Activated CD8-positive, alpha-beta memory T cell treated with anti-CD3 and anti-CD28 coated beads for 48 hours (primary cell): ENCODE measurements at regions not wholly inside any gene's neighbourhood (a gene's known extent, or its start where the extent isn't known, plus 50 kb on each side); places are given as distances from the start of the nearest gene placed in this dataset.

Source experiments
- DNase-seq, 3 experiments: peaks; one replicate each; pipeline ENCODE4 v3.0.0-alpha.2; 2020; ENCODE audit warnings: low read depth in 2 of 3, low spot score in 2 of 3

DNA sequence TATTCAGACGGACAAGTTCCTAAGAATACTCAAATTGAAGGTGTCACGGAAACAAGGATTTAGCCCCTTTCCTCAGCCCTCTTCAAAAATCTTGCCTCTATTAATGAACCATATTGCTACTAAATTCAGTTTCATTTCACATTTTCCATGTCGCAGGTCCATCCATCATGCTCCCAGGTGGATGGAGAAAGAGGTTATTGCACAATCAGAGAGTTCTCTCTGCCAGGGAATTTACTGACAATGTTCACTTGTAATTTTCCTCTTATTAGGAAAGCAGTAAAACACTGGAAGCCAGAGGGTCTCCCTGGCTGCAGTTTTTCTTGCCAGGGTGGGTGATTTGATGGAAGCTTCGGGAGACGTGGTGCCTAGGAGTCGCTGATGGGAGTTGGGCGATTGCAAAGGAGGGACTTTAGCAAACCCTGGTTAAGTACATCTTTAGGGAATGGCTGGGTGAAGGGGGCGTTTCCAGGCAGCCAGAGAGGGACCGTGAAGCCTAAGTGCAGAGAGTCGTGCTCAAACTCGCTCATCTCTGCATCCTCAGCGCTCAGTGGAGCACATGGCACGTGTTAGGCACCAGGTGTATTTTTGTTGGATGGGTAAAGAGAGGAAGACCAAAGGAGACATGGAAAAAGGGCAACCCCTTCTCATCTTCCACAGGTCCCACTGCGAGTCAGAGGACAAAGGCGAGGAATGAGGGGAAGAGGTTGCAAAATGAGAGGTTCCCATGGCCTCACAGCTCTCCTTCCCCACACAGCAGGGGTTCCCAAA, 321.9 kb upstream of the CDH4 start:
- DNase-seq, result no peak

DNA sequence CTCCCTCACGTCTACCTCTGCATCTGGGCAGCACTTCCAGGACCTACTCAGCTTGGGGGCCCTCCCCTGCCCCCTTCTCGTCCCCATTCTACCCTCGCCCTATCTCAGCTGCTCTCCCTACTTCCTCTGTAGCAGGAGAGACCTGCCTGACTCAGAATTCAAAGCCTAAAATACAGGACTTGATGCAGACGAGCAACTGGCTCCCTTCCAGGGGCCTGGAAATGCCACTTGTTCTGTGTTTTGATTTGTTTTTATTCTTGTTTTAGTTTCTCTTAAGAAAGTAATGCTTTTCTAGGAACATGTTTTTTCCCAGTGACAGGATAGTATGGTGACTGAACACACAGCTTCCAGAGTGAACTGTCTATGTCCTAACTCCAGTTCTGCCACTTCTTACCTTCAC, 320.4 kb upstream of the CDH4 start:
- DNase-seq, result no peak

DNA sequence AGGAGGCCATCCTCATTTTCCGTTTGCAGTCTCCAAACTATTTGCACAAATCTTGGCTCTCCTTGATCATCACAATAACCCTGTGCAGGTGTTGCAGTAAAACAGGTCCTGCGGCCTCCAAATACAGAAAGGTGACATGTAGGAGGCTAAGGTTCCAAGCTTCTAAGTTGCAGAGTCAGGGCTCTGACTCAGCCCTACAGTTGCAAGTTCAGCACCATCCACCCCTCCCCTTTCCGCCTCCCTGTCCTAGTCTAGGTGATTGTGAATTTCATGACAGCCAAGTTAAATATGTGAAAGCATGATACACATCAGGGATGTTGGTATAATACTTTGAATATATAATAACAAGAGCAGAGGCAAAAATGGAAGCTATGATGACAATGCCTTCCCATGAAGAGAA, 317.3 kb upstream of the CDH4 start:
- DNase-seq, result no peak

DNA sequence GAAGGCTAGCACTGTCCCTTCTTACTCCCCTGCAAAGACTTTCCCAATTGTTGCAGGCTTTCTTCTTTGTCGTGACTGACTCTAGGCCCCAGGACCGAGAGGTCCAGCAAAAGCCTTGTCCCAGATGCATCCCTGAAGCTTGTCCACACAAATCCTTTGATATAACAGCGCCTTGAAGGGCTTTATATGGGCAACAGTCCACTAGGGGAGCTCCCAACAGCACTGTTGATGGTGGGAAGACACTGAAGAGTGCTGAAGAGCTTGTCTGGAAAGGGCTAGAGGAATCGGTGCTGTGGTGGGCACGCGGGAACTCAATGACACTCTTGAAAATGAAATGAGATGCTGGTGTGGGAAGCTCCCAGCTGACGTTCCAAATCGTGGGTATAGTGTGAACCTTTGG, 316.1 kb upstream of the CDH4 start:
- no peak for DNase-seq

DNA sequence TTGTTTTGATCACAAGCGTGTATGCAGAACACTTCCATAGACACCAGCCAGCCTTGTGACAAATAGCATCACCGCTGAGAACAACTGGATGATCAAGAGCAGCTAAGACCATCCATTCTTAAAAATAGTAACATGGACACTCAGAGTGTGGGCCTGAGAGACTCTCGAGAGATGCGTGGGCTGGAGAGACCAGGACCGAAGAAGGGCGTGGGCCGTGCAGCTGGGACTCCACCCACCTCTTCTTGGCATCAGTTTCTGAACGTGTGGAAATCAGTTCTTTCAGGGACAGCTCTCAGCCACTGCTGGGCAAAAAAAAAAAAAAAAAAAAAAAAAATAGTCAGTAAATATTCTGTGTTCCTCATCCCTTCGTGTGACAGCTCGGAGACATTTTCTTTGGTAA, 314.5 kb upstream of the CDH4 start:
- no peak for DNase-seq

DNA sequence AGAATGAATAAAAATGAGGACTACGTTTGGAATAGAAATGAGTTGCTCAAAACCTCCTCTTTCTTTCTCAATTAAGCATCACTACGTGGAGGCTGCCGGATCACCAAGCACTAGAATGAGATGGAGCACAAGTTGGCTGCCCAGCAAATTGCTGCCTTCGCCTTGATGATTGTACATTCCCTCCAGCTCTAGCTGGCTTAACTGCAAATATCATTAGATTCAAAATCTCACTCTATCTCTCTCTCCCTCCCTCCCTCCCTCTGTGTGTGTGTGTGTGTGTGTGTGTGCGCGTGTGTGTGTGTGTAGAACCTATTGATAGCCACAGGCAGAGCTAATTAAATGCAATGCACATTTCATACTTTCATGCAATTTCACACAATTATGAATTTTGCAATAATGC, 310.7 kb upstream of the CDH4 start:
- no peak for DNase-seq

DNA sequence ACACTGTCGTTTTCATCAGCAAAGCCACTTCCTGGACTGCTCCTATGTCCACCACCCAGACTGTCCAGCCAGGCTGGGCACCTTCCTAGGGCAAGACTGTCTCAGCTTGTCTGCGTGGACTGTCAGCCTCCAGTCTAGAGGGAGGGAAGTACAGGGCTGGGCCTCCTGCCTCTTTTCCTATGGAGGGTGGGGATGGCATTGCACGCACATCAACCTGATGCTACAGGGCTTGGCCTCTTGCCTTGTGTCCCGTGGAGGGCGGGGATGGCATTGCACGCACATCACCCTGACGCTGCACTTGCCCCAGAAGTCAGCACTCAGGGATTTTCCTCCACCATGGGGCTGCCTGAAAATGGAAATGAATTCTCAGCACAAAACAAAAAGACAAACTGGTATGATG, 304.2 kb upstream of the CDH4 start:
- DNase-seq, result no peak

DNA sequence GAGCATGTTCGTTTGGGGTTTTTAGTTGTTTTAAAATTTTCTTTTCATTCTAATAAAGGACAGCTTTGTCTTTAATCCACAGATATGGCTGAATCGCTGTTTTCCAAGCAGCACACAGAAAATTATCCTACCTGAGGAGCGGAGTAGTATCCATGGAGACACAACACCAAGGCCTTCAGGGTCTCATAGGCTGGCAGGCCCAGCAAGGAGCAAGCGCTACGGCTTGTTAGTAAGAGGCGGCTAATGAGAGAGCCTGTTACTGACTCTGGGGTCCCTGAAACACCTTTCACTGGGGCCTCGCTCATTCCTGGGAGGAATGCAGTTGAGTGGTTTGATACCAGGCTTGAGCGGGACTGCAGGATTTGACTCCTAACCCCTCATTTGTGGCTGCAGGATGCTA, 303.8 kb upstream of the CDH4 start:
- DNase-seq, result no peak

DNA sequence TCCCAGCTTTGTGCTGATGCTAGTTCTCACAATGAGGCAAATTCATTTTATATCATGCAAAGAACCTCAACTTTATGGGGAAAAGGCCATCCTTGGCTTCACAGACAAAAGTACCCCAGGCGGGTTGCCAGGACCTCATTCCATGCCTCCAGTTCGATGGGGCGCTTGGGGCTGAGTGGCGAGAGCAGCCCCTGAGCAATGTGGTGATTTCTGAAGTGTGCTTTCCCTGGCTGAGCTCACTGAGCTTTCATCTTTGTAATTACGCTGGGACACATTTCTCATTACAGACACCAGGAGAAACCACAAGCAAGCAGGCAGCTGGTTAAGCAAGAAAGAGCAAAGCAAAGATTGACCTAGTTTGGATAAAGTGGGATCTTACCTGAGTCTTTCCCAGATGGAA, 301.5 kb upstream of the CDH4 start:
- DNase-seq, result no peak

DNA sequence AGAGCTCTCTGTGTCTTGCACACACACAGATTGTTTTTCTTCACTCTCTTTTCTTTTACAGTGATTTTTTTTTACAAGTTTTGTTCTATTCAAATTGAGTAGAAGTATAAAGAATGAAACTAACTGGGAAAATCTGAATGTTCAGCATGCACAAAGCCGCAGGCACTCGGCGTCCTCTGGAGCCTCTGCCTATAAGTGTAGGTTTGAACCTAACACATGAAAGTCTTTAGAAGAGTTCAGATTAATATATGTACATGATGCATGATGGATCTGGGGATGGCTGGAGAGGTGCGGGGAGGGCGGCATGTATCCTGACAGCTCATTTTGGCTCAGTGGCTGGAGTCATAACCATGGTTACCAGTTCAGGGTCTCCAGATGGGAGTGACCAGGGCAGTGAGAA, 301.1 kb upstream of the CDH4 start:
- no peak for DNase-seq

DNA sequence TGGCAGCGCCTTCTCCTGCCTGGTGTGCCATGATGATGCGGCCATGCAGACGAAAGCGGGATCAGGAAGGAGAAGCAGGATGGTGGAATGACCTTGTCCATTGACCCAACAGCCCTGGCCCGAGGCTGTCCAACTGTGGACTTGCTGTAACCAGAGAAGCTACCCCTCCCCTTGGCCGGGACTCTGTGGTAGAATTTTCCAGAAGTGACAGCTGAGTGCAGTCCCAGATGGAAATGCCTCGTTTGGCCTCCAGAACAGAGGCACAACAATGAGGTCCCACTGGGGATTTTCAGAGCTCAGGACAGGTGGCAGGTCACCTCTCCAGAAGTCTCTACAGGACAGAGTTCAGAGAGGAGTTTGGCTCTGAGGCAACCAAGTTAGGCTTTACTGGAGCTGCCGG, 299.2 kb upstream of the CDH4 start:
- DNase-seq, result no peak

DNA sequence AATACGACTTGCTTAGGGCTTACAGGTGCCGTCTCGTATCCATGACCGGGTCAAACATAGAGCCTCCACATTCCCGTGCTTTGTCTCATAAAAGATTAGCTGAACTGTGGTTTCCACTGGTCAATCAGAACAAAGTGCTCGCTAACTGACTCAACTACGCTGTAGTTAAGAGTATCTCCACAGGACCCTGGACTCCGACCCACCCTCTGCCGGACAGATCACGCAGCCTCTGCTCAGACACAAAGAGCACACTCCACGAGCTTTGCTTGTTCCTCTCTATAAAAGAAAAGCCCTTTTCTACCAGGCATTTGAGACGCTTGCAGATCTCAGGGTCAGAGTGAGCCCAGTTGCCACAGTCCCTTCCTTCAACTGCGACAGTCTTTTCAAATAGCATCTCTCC, 298.7 kb upstream of the CDH4 start:
- DNase-seq, result no peak

DNA sequence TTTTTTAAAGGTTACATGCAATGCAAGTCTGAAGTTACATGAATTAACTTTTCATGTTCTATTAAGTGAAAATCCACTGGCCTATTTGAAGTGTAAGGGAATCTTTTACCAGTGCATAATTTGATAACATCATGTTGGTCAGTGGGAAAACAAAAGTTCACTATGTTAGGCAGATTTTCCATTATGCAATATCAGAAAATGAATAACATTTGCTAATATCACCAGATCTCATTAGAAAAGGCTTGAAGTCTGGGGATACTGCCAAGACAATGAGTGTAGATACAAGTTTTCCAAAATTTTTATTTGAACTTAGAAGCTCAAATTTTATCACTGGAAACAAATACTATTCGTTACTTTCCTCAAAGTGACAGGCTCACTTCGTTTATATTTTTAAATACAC, 296.4 kb upstream of the CDH4 start:
- DNase-seq, result no peak

DNA sequence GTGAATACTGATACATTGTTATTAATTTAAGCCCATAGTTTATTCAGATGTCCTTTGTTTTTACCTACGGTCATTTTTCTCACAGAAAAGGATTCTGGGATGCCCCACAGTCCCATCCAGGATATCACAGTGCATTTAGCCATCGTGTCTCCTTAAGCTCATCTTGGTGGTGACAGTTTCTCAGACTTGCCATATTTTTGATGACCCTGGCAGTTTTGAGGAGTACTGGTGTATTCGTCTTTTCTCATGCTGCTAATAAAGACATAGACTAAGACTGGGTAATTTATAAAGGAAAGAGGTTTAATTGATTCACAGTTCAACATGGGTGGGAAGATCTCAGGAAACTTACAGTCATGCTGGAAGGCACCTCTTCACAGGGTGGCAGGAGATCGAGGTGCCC, 295.9 kb upstream of the CDH4 start:
- no peak for DNase-seq

DNA sequence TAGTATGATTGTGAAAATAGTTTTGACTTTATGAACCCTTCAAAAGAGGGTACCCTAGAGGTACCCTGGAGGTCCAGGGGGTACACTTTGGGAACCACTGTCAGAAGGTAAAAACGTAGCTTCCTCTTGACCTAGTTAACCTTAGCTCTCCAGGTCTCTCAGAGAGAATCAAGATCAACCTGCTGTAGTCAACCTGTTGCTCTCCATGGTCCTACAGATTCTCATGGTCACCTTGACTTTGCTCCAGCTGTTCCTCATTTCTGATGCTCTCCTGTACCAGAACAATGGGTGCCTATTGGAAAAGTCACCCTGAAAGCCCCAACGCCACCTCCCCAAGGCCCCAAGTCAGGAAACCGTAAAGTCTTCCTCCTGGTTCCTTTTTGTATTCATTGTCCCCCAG, 294.4 kb upstream of the CDH4 start:
- DNase-seq, result no peak

DNA sequence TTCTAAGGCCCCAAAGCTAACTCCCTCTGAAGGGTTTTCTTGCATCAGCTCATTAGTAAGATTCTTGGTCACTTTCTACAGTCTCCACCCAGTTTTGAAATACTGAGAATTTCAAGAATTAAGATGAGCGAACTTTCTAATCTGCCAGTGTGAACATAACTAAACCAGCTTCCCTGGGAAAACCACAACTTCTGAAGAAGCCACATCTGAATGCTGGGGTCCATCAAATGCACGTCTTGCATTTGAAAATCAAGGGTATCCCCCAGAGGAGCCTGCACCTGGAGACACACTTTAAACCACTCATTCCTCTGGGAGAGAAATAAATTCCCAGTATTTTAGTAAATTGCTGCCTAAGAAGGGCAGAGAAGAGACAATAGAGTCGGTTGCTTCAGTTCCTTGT, 292.1 kb upstream of the CDH4 start:
- DNase-seq, result no peak

DNA sequence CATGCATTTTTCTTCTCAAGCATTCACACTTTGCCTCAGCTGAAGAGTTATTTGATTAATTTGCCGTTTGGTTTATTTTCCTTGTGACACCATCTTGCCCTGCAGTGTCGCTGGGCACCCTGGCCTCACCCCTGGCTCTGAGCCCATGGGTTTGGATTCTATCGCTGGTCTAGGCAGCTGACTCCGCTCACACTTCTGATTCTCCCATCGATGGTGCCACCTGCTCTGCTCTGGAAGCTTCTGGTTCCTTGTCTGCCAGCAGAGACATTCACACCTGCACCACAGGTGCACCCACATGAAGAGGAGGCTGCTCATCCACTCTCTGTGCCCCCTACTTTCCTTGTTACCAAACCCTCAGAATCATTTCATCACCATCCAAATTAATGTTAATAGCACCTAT, 291.6 kb upstream of the CDH4 start:
- DNase-seq, result no peak

DNA sequence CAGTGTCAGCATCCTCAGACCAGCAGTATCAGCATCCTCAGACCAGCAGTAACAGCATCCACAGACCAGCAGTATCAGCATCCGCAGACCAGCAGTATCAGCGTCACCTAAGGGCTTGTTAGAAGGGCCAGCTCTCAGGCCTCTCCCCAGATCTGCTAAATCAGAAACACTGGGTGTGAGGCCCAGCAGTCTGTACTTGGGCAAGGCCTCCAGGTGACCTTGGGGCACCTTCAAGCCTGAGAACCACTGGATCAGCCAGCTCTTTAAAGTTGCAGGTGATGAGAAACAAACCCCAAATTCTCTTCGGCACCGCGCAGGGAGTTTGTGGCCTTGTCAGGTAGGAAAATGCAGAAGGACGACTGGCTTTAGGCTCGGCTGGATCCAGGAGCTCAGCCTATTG, 290.5 kb upstream of the CDH4 start:
- no peak for DNase-seq

DNA sequence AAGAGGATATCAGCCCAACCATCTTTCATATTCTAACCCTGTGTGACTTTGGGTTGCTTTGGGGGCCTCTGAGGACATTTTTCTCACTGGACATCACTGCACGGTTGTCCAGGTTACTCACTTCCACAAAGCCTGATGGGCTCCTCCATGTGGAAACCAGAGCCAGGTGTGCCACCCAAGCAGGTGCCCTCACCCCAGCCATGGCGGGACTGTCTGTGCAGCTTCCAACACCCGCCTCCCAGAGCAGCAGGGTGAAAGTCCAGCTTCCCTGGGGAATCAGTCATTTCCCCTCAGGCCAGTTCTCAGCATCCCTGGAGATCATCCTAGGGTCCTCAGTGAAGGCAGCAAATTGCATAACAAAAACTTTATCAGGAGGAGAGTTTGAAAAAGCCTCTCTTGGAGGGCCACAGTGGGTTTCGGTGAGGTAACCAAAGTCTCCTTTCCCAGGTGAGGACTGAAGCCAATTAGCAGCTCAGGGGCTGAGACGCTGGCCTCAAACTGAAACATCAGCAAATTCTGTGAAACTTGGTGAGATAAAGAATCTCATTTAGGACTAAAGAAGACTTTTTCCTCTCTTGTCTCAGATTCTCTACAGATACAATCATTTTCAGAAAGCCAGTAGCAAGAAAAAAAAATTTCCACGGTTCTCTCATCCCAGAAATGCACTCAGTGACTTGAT, 289.6 kb upstream of the CDH4 start:
- DNase-seq, result no peak

DNA sequence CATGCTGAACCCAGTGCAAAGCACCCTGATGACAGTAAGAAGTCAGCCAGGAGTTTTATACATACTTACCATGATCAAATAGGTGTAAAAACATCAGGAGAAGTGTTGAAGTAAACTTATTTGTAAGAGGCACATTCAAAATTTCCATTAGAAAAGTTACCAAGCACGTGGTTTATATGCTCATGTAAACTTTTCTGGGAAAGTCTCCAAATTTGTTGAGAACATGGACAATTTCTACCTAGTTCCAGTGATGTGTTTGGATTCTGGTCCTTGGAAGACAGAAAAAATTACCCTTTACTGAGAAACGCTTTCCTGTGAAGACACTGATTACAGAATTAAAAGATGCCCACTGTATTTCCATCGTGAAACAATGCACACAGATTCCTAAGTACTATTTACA, 288.9 kb upstream of the CDH4 start:
- DNase-seq, result no peak

DNA sequence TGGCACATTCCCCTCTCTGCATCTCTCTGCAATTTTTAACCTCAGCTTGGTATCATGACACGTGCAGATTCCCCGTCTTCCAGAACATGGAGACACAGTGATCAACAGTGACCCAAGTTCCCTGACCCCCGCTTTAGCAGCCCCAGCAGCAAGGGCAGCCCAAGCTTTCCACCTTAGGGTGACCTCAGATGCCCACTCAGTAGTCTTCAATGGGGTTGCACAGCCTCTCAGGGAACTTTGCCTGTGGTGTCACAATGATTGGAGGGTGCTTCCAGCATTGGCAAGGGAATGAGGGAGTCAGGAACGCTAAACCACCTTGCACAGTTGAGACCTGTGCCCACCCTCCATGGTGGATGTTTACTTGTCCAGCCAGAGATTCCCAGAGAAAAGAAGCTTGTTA, 287.1 kb upstream of the CDH4 start:
- DNase-seq, result no peak

DNA sequence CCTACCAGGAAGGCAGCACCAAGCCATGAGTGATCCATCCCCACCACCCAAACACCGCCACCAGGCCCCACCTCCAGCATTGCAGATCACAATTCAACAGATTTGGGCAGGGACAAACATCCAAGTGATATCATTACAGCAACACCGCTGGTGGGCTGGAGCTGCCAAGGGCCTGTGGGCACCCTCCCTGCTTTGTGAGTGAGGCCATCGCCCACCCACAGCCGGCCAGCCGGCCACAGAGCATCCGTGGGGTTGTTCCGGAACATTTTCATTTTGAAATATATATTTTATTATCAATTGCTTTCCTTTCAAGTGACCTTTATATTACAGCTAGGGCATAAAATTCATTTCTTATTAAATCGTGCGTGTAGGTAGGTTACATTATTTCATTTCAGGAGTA, 286.0 kb upstream of the CDH4 start:
- no peak for DNase-seq

DNA sequence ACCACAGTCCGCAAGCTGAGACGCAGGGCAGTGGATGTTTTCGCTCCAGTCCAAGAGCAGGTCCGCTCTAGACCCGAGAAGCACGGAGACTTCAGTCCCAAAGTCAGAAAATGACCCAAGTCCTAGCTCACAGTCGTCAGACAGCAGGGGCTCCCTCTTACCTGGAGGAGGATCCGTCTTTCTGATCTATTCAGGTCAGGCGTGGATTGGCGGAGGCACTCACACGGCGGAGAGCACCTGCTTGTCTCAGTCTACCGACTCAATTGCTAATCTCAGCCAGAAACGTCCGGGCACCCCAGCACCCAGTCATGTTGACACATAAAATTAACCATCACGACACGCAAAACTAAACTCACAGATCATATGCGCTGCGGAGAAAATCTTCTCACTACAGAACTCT, 285.3 kb upstream of the CDH4 start:
- DNase-seq, result no peak
